ENCODE measurements at regions not wholly inside any gene's neighbourhood (a gene's known extent, or its start where the extent isn't known, plus 50 kb on each side); places are given as distances from the start of the nearest gene placed in this dataset.

- TF ChIP-seq YY1 (IDR thresholded peaks at IDR 0.05; ENCODE audit: insufficient read depth, insufficient read length) (no peak), ZNF274 (IDR thresholded peaks at IDR 0.05; ENCODE audit: low read depth, low read length) (no peak), SUZ12 (IDR thresholded peaks at IDR 0.05; ENCODE audit: extremely low read depth, insufficient read depth, insufficient read length) (no peak)
Observed at GRCh38 chr9:82673919-82674318, 389.0 kb downstream of the RASEF start.
